K562 (cell line): ENCODE measurements at regions not wholly inside any gene's neighbourhood (a gene's known extent, or its start where the extent isn't known, plus 50 kb on each side); places are given as distances from the start of the nearest gene placed in this dataset.

Source experiments
- ATAC-seq: fragments of 200-7000 bp; cut with Tn5 transposase; 3 replicates; pipeline ENCODE4 v1.9.1; 2020; ENCODE audit warnings: moderate library complexity
- BruUV-seq: library from RNA; stranded (reverse); fragments of 400-500 nt; replicated peaks from 2 replicates; lab custom pipeline; 2021; lab: Mats Ljungman, UMichigan
- CTCF ChIA-PET: fragments of 300-600 bp; formaldehyde crosslinking; extraction: SDS; loops from one replicate; lab custom pipeline; 2021; ENCODE audit warnings: low intra/inter-chr PET ratio; lab: Yijun Ruan, JAX
- POLR2A ChIA-PET: fragments of 300-600, 350-650 bp; sonication (Branson Sonifier 250); formaldehyde crosslinking; extraction: SDS; loops from one replicate; lab custom pipeline; 2021; ENCODE audit warnings: antibody characterized with exemption, inconsistent platforms; lab: Yijun Ruan, JAX
- DNase-seq, 4 experiments: peaks; one replicate each; pipeline versions ENCODE4 v3.0.0 to v3.0.0-alpha.2; 2011 to 2018; ENCODE audit warnings: low spot score in 3 of 4, mixed read lengths in 3 of 4; ENCODE audit errors: extremely low read depth in 1 of 4
- FAIRE-seq: peaks from 2 replicates; lab custom pipeline; 2011; peaks lifted over from hg19 to GRCh38; lab: Jason Lieb, UNC
- H2AFZ ChIP-seq: 2 replicates; pipeline ENCODE4 v1.6.0; 2011; ENCODE audit warnings: low read depth, low read length, control low read depth, inconsistent platforms
- H3K27ac ChIP-seq: fragments of 200-600 bp; 3 replicates; pipeline ENCODE4 v1.8.0; 2011; ENCODE audit warnings: low read depth, mild to moderate bottlenecking, control low read depth, inconsistent platforms, low read length, moderate library complexity, mixed read lengths; ENCODE audit errors: extremely low read depth
- H3K27me3 ChIP-seq, 2 experiments: fragments of 300-600 bp in 1 of 2; 2 replicates in 1 of 2; 3 replicates in 1 of 2; pipeline versions ENCODE4 v1.6.0 to v1.8.0; 2011; ENCODE audit warnings: inconsistent platforms in 2 of 2, low read length in 2 of 2, mild to moderate bottlenecking in 1 of 2, mixed read lengths in 1 of 2, moderate library complexity in 1 of 2; ENCODE audit not compliant: control insufficient read depth in 2 of 2, insufficient read depth in 2 of 2
- H3K36me3 ChIP-seq: fragments of 300-600 bp; 3 replicates; pipeline ENCODE4 v1.8.0; 2011; ENCODE audit warnings: mild to moderate bottlenecking, low read length, inconsistent platforms; ENCODE audit not compliant: control insufficient read depth, insufficient read depth
- H3K4me1 ChIP-seq, 2 experiments: fragments of 200-600 bp in 1 of 2; replicated peaks in 1 of 2; 2 replicates in 1 of 2; 3 replicates in 1 of 2; pipeline versions ENCODE4 v1.5.1 to v1.8.0; 2011; ENCODE audit warnings: inconsistent platforms in 2 of 2, low read length in 2 of 2, mild to moderate bottlenecking in 1 of 2, mixed read lengths in 1 of 2, moderate library complexity in 1 of 2; ENCODE audit not compliant: control insufficient read depth in 2 of 2, insufficient read depth in 2 of 2
- H3K4me2 ChIP-seq: 2 replicates; pipeline ENCODE4 v1.6.1; 2011; ENCODE audit warnings: low read length, control low read depth, inconsistent platforms, mixed read lengths; ENCODE audit not compliant: insufficient read depth
- H3K4me3 ChIP-seq: fragments of 200-600 bp; sonication (generic), shearing (Covaris generic); 2 replicates; pipeline ENCODE4 v1.5.1; 2016; ENCODE audit warnings: control low read depth, inconsistent platforms
- H3K79me2 ChIP-seq: fragments of 200-600 bp; 3 replicates; pipeline ENCODE4 v1.8.0; 2011; ENCODE audit warnings: low read length, inconsistent platforms; ENCODE audit not compliant: control insufficient read depth, insufficient read depth
- H3K9ac ChIP-seq, 2 experiments: 2 replicates each; pipeline versions ENCODE4 v1.6.0 to v1.6.1; 2011; ENCODE audit warnings: low read depth in 2 of 2, low read length in 2 of 2, control low read depth in 1 of 2, inconsistent platforms in 1 of 2, mild to moderate bottlenecking in 1 of 2, mixed read lengths in 1 of 2; ENCODE audit not compliant: insufficient read depth in 1 of 2
- H3K9me1 ChIP-seq: one replicate; pipeline ENCODE4 v1.6.0; 2011; ENCODE audit warnings: inconsistent platforms, mild to moderate bottlenecking, low read length, moderate library complexity; ENCODE audit not compliant: control insufficient read depth, insufficient read depth
- H3K9me3 ChIP-seq: replicated peaks from 2 replicates; pipeline ENCODE4 v1.5.1; 2011; ENCODE audit warnings: low read depth, low read length, inconsistent platforms; ENCODE audit not compliant: control insufficient read depth, insufficient read depth
- H4K20me1 ChIP-seq: replicated peaks from 2 replicates; pipeline ENCODE4 v1.6.1; 2011; ENCODE audit warnings: low read length, inconsistent platforms, mixed read lengths; ENCODE audit not compliant: control insufficient read depth, insufficient read depth
- CAMTA2 ChIP-seq: fragments of 250-450 bp; sonication (Bioruptor Pico); conservative IDR thresholded peaks from 2 replicates; pipeline ENCODE4 v1.5.1; 2022
- CTCFL ChIP-seq: IDR thresholded peaks from 2 replicates; pipeline ENCODE4 v1.6.1; 2011; ENCODE audit warnings: borderline replicate concordance, low read depth, mild to moderate bottlenecking, moderate library complexity, low read length; ENCODE audit not compliant: insufficient read depth, poor library complexity, severe bottlenecking
- CXXC5 ChIP-seq: fragments of 250-450 bp; sonication (Bioruptor Pico); IDR thresholded peaks from 2 replicates; pipeline ENCODE4 v1.8.0; 2022; ENCODE audit warnings: inconsistent platforms, mild to moderate bottlenecking, moderate library complexity
- HDAC8 ChIP-seq: fragments of 450-650 bp; IDR thresholded peaks from 2 replicates; pipeline ENCODE4 v1.6.1; 2016; ENCODE audit warnings: mild to moderate bottlenecking, missing genetic modification characterization, moderate library complexity, missing compliant biosample characterization
- HNRNPUL1 ChIP-seq: fragments of 200-400 bp; formaldehyde crosslinking; IDR thresholded peaks from 2 replicates; pipeline ENCODE4 v1.6.1; 2017; ENCODE audit warnings: low read length
- KDM5B ChIP-seq: fragments of 200-600 bp; sonication (generic); IDR thresholded peaks from 2 replicates; pipeline ENCODE4 v1.6.1; 2012; ENCODE audit warnings: low read depth, mild to moderate bottlenecking, moderate library complexity, low read length, control low read depth, inconsistent platforms; ENCODE audit not compliant: insufficient replicate concordance
- PBX2 ChIP-seq, 2 experiments: IDR thresholded peaks in 1 of 2; conservative IDR thresholded peaks in 1 of 2; 2 replicates each; pipeline ENCODE4 v1.6.1; 2016; ENCODE audit warnings: low read depth in 2 of 2, mild to moderate bottlenecking in 1 of 2, missing compliant biosample characterization in 1 of 2, missing genetic modification characterization in 1 of 2, moderate library complexity in 1 of 2
- RBM17 ChIP-seq: fragments of 200-400 bp; formaldehyde crosslinking; IDR thresholded peaks from 2 replicates; pipeline ENCODE4 v1.6.1; 2017; ENCODE audit warnings: low read depth, mild to moderate bottlenecking, low read length, borderline replicate concordance
- ZNF431 ChIP-seq: sonication (generic); formaldehyde crosslinking; IDR thresholded peaks from 2 replicates; pipeline ENCODE4 v1.8.0; 2022; ENCODE audit warnings: mild to moderate bottlenecking, missing genetic modification reagents
- WGBS: fragments of 100-300 bp; shearing (Covaris generic); methylation state at CpG from one replicate; pipeline ENCODE4 v1.1.6; 2016; ENCODE audit warnings: low coverage, mixed read lengths; ENCODE audit not compliant: insufficient coverage; ENCODE audit errors: missing lambda C conversion rate; 5-methylcytosine and 5-hydroxymethylcytosine counted together
- in situ Hi-C: fragments of 300-500 bp; cut with MboI; formaldehyde crosslinking; loops from 4 replicates; pipeline ENCODE4 v1.15.0; 2018; ENCODE audit warnings: inconsistent platforms, mixed read lengths
- intact Hi-C: fragments of 100-400 bp; cut with micrococcal nuclease; formaldehyde crosslinking; loops from 2 replicates; pipeline ENCODE4 v1.14.2; 2022

- POLR2A ChIA-PET, result no interaction called here
- H3K79me2 ChIP-seq, result no peaks in the 10 kb centered on the region
- in situ Hi-C loops, result no loop called here
- no peak overlapping the region for H3K4me3 ChIP-seq
- ATAC-seq, result no peak
- H3K9me1 ChIP-seq, result no peaks in the 10 kb centered on the region
- no peak for FAIRE-seq
- TF ChIP-seq HDAC8 (tag), result no peak
- TF ChIP-seq PBX2 (CRISPR knock-in tag; IDR thresholded peaks at IDR 0.05; ENCODE audit: low read depth), result no peak
- TF ChIP-seq PBX2 (tag; conservative IDR thresholded peaks at IDR 0.05; ENCODE audit: low read depth), result no peak
- no peak for TF ChIP-seq KDM5B
- TF ChIP-seq CXXC5 (CRISPR knock-in tag), result no peak
- TF ChIP-seq RBM17, result no peak
- TF ChIP-seq HNRNPUL1, result no peak
- TF ChIP-seq ZNF431 (CRISPR knock-in tag), result no peak
- no peak for TF ChIP-seq CAMTA2
- no peak for TF ChIP-seq CTCFL
- TF ChIP-seq, all 486 proteins: peak for 0
- CTCF ChIA-PET, result no interaction called here
- no peaks in the 10 kb centered on the region for H3K9me3 ChIP-seq
- H2AFZ ChIP-seq, result no peak overlapping the region
- no TSS peak for BruUV-seq
- no peak overlapping the region for H3K9ac ChIP-seq
- H4K20me1 ChIP-seq, result no peaks in the 10 kb centered on the region
- H3K36me3 ChIP-seq, result no peaks in the 10 kb centered on the region
- no peaks in the 10 kb centered on the region for H3K4me1 ChIP-seq
- H3K4me2 ChIP-seq, result no peak overlapping the region
- H3K27me3 ChIP-seq, result no peaks in the 10 kb centered on the region
- WGBS, result 0% methylated on average over 1 of the region's 1 CpG
- intact Hi-C loops, result loop anchor here (10.0 kb wide), 1 partner anchor 83 kb away; no protein-coding TSS in a partner anchor
- H3K27ac ChIP-seq, result no peak overlapping the region
- no peak for DNase-seq
These were observed 89.0 kb downstream of the CH25H start for GRCh38 chr10:89118091-89118490.
